Activated CD4-positive, alpha-beta T cell treated with anti-CD3 and anti-CD28 coated beads, Interleukin-2, amount 50 U/mL, for 48 hours (primary cell): ENCODE measurements at regions not wholly inside any gene's neighbourhood (a gene's known extent, or its start where the extent isn't known, plus 50 kb on each side); places are given as distances from the start of the nearest gene placed in this dataset.

Source experiments
- DNase-seq, 2 experiments: peaks; one replicate each; pipeline ENCODE4 v3.0.0-alpha.2; 2020

GRCh38 chr12:123077298-123078119 lies 73.4 kb downstream of the PITPNM2 start:
- DNase-seq, result no peak

GRCh38 chr12:123076604-123077297 lies 74.1 kb downstream of the PITPNM2 start:
- DNase-seq, result peak; percentile 50 to 62

- peak; percentile 71 to 79 for DNase-seq
Observed at GRCh38 chr12:123075646-123076171, 75.2 kb downstream of the PITPNM2 start.

GRCh38 chr12:123075087-123075645 lies 75.7 kb downstream of the PITPNM2 start:
- DNase-seq, result no peak

- no peak for DNase-seq
Observed at GRCh38 chr12:123073962-123074801, 76.7 kb downstream of the PITPNM2 start.

- DNase-seq, result no peak
Observed at GRCh38 chr12:123073292-123073691, 77.6 kb downstream of the PITPNM2 start.

GRCh38 chr12:123071857-123072256 lies 79.0 kb downstream of the PITPNM2 start:
- DNase-seq, result no peak

GRCh38 chr12:123071099-123071800 lies 79.6 kb downstream of the PITPNM2 start:
- no peak for DNase-seq

GRCh38 chr12:123070267-123071081 lies 80.4 kb downstream of the PITPNM2 start:
- DNase-seq, result no peak

- DNase-seq, result no peak
Observed at GRCh38 chr12:123069436-123070266, 81.2 kb downstream of the PITPNM2 start.

- DNase-seq, result no peak
Observed at GRCh38 chr12:123067654-123068053, 83.2 kb downstream of the PITPNM2 start.

GRCh38 chr12:123066384-123066710 lies 84.5 kb downstream of the PITPNM2 start:
- no peak for DNase-seq

- DNase-seq, result no peak
Observed at GRCh38 chr12:123065676-123066383, 85.1 kb downstream of the PITPNM2 start.

- no peak for DNase-seq
Observed at GRCh38 chr12:123064885-123065619, 84.6 kb downstream of the ARL6IP4 start.

- DNase-seq, result no peak
Observed at GRCh38 chr12:123064366-123064765, 83.9 kb downstream of the ARL6IP4 start.

GRCh38 chr12:123063535-123063934 lies 83.1 kb downstream of the ARL6IP4 start:
- no peak for DNase-seq

- no peak for DNase-seq
Observed at GRCh38 chr12:123062681-123063486, 82.4 kb downstream of the ARL6IP4 start.
